GM19035 (cell line): ENCODE measurements at regions not wholly inside any gene's neighbourhood (a gene's known extent, or its start where the extent isn't known, plus 50 kb on each side); places are given as distances from the start of the nearest gene placed in this dataset.

Experiments
- ATAC-seq: cut with Tn5 transposase; IDR thresholded peaks from one replicate; pipeline ENCODE4 v1.9.1; 2021; ENCODE audit not compliant: unreplicated experiment

DNA sequence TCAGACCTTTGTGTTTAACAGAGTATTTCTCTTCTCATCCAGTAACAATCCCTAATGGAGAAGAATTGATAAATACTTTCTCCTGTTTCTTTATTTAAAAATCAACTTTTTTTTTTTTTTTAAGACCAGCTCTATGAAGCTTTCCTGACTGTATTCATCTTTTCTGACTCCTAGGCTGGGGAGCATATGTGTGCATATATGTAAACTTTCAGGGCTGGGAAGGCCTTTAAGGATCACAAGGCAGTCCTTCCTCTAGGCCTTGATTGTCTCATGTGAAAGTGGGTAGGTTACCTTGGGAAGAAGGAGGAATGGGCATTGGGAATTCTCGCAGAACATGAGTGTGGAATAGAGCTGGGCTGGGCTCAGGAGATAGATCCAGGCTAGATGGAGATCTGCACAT is 292.9 kb upstream of the SALL1 start:
- ATAC-seq = no peak

GRCh38 chr16:51442141-51442870 is 291.2 kb upstream of the SALL1 start:
- ATAC-seq = no peak

DNA sequence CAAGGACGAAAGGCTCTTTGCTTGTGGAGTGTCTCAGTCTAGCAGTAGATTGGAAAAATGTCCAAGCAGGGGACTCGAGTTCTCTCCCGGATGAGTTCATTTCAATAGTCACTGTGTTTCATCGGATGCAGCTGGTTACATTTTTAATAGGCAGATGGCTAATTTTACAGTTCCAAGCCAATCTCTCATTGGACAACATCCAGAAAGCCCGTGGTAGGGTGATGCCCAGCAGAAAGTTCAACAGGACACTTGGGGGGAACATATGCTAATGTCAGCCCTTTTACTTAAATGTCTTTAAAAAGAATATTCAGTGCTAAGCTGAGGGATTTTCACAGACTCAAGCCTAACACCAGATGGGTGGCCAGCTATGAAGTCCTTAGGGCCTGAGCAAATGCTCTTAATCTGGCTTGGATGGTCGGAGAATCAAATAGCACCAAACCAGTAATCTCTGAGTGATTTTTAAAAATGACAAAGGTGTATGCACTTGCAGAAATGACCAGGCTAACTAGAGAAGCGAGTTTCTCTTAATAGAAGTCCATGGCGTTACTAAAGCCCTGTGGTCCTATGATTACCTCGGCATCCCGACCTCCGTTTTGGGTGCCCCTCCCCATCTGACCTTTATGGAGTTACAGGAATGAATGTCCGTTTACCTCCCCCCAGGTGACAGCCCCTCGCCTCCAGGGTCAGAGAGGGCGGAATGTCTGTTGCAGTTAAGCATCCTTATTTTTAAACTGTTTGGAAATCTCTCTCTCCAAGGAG is 289.2 kb upstream of the SALL1 start:
- ATAC-seq = no peak

DNA sequence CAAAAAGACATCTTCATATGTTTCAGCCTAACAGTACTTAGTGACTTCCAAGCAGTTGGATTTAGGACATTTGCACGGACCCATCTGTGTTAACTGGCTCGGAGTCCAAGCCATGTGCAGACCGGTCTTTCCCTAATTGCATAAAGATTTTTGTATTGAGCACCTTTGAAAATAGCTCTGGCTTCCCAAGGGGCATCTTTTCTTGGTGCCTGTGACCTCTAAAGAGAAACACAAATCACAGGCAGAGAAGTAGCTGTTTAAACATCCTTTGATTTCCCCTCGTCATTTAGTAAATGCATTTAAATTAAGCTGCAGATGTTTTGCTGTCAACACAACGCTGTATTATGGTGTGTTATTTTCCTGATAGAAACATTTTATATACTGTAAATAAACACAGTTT is 288.2 kb upstream of the SALL1 start:
- no peak for ATAC-seq

DNA sequence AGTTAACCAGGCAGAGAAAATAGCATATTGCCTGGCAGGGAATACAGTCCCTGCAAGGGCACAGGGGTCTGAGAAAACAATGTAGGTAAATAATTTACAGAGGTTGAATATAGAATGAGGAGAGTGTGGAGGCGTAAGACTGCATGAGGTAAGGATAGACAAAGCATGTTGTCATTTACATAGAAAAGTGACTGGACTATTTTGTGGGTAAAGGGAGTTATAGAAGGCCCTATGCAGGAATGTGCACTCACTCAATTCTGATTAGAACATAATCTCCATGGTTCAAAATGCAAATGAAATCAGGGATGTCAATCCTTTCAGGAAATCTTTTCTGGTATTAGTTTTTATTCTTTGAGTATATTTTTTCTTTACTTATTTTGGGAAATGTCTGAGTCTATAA is 285.7 kb upstream of the SALL1 start:
- ATAC-seq = no peak

GRCh38 chr16:51434567-51435198 is 283.6 kb upstream of the SALL1 start:
- ATAC-seq = no peak

GRCh38 chr16:51433599-51433998 is 282.5 kb upstream of the SALL1 start:
- no peak for ATAC-seq

- no peak for ATAC-seq
Observed at GRCh38 chr16:51431517-51432241, 280.6 kb upstream of the SALL1 start.

GRCh38 chr16:51430716-51431369 is 279.8 kb upstream of the SALL1 start:
- no peak for ATAC-seq

GRCh38 chr16:51429041-51429440 is 278.0 kb upstream of the SALL1 start:
- ATAC-seq = no peak

GRCh38 chr16:51427085-51427484 is 276.0 kb upstream of the SALL1 start:
- ATAC-seq = no peak

- no peak for ATAC-seq
Observed at GRCh38 chr16:51426276-51426675, 275.2 kb upstream of the SALL1 start.

- no peak for ATAC-seq
Observed at GRCh38 chr16:51420247-51420646, 269.2 kb upstream of the SALL1 start.

- ATAC-seq = no peak
Observed at GRCh38 chr16:51419768-51420167, 268.7 kb upstream of the SALL1 start.

DNA sequence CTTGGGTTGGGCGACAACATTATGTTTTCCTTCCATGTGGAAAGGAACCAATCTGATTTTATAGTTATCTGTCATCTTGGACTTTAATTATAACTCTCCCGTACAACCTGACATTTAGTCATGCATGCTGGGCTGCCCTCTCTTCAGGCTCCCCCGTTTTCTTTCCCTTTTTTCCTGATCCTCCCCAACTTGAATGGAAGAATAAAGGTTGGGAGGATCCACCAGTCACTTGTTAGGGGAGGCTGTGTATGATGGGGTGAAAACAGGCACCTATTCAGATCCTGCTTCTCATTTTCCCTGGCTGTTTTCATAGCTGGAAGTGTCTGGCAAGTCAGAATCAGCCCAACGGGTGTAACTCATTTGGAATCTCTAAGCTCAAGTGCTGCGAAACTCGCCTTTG is 267.2 kb upstream of the SALL1 start:
- ATAC-seq = no peak

DNA sequence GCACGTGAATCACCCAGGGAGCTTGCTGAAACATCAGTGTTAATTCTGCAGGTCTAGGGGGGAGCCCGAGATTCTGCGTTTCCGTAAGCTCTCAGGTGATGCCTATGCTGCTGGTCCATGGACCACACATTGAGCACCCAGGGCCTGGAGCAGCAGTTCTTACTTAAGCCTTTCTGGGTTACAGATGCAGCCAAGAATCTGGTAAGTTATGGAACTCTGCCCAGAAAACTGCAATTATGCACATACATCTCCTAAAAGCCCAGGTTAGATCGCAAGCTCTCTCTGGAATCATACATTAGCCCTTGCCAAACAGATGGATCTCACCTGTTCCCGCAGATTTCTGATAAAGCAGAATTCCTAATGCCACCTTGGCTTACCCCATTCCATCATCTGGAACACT is 265.9 kb upstream of the SALL1 start:
- no peak for ATAC-seq

- no peak for ATAC-seq
Observed at GRCh38 chr16:51410125-51410524, 259.1 kb upstream of the SALL1 start.

- no peak for ATAC-seq
Observed at GRCh38 chr16:51409001-51409675, 258.1 kb upstream of the SALL1 start.

DNA sequence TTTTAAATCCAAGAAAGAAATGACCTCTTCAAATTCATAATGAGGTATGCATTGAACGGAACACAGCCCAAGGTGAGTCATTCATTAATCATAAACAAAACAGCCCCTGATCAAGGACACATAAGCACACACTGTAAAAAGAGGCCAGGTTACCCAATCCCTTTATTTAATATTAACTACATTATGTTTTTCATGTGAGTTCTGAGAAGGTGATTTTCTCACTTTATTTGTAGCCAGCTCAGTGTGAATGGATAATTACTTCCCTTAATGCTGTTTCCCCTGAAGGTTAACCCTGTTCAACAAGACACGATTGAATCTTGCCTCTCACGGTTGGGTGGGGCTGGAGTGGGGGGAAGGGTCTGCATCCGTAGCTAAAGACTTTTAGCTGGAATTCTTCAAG is 257.3 kb upstream of the SALL1 start:
- no peak for ATAC-seq

DNA sequence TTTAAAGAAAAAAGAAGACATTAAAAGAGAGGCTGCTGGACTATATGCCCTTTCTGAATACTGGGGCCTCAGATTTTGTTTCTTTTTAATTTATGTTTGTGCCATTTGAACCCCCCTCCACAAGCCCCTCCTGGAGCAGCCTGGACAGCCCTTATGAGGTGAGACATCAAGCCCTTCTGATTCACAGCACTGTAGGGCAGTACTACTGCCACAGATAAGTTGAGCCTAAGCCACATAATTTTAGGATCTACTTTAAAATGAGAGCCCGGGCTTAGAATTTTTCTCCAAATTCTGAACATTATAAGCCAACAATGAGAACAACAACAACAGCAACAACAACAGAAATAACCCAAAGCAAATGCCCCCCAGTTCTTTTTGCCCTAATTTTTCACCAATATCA is 256.9 kb upstream of the SALL1 start:
- no peak for ATAC-seq
